K562 (cell line): ENCODE measurements at regions not wholly inside any gene's neighbourhood (a gene's known extent, or its start where the extent isn't known, plus 50 kb on each side); places are given as distances from the start of the nearest gene placed in this dataset.

Experiments
- ATAC-seq: fragments of 200-7000 bp; cut with Tn5 transposase; 3 replicates; pipeline ENCODE4 v1.9.1; 2020; ENCODE audit warnings: moderate library complexity
- BruUV-seq: library from RNA; stranded (reverse); fragments of 400-500 nt; replicated peaks from 2 replicates; lab custom pipeline; 2021; lab: Mats Ljungman, UMichigan
- CTCF ChIA-PET: fragments of 300-600 bp; formaldehyde crosslinking; extraction: SDS; loops from one replicate; lab custom pipeline; 2021; ENCODE audit warnings: low intra/inter-chr PET ratio; lab: Yijun Ruan, JAX
- POLR2A ChIA-PET: fragments of 300-600, 350-650 bp; sonication (Branson Sonifier 250); formaldehyde crosslinking; extraction: SDS; loops from one replicate; lab custom pipeline; 2021; ENCODE audit warnings: antibody characterized with exemption, inconsistent platforms; lab: Yijun Ruan, JAX
- DNase-seq, 4 experiments: peaks; one replicate each; pipeline versions ENCODE4 v3.0.0 to v3.0.0-alpha.2; 2011 to 2018; ENCODE audit warnings: low spot score in 3 of 4, mixed read lengths in 3 of 4; ENCODE audit errors: extremely low read depth in 1 of 4
- FAIRE-seq: peaks from 2 replicates; lab custom pipeline; 2011; peaks lifted over from hg19 to GRCh38; lab: Jason Lieb, UNC
- H2AFZ ChIP-seq: 2 replicates; pipeline ENCODE4 v1.6.0; 2011; ENCODE audit warnings: low read depth, low read length, control low read depth, inconsistent platforms
- H3K27ac ChIP-seq: fragments of 200-600 bp; 3 replicates; pipeline ENCODE4 v1.8.0; 2011; ENCODE audit warnings: low read depth, mild to moderate bottlenecking, control low read depth, inconsistent platforms, low read length, moderate library complexity, mixed read lengths; ENCODE audit errors: extremely low read depth
- H3K27me3 ChIP-seq, 2 experiments: fragments of 300-600 bp in 1 of 2; 2 replicates in 1 of 2; 3 replicates in 1 of 2; pipeline versions ENCODE4 v1.6.0 to v1.8.0; 2011; ENCODE audit warnings: inconsistent platforms in 2 of 2, low read length in 2 of 2, mild to moderate bottlenecking in 1 of 2, mixed read lengths in 1 of 2, moderate library complexity in 1 of 2; ENCODE audit not compliant: control insufficient read depth in 2 of 2, insufficient read depth in 2 of 2
- H3K36me3 ChIP-seq: fragments of 300-600 bp; 3 replicates; pipeline ENCODE4 v1.8.0; 2011; ENCODE audit warnings: mild to moderate bottlenecking, low read length, inconsistent platforms; ENCODE audit not compliant: control insufficient read depth, insufficient read depth
- H3K4me1 ChIP-seq, 2 experiments: fragments of 200-600 bp in 1 of 2; replicated peaks in 1 of 2; 2 replicates in 1 of 2; 3 replicates in 1 of 2; pipeline versions ENCODE4 v1.5.1 to v1.8.0; 2011; ENCODE audit warnings: inconsistent platforms in 2 of 2, low read length in 2 of 2, mild to moderate bottlenecking in 1 of 2, mixed read lengths in 1 of 2, moderate library complexity in 1 of 2; ENCODE audit not compliant: control insufficient read depth in 2 of 2, insufficient read depth in 2 of 2
- H3K4me2 ChIP-seq: 2 replicates; pipeline ENCODE4 v1.6.1; 2011; ENCODE audit warnings: low read length, control low read depth, inconsistent platforms, mixed read lengths; ENCODE audit not compliant: insufficient read depth
- H3K4me3 ChIP-seq: fragments of 200-600 bp; sonication (generic), shearing (Covaris generic); 2 replicates; pipeline ENCODE4 v1.5.1; 2016; ENCODE audit warnings: control low read depth, inconsistent platforms
- H3K79me2 ChIP-seq: fragments of 200-600 bp; 3 replicates; pipeline ENCODE4 v1.8.0; 2011; ENCODE audit warnings: low read length, inconsistent platforms; ENCODE audit not compliant: control insufficient read depth, insufficient read depth
- H3K9ac ChIP-seq, 2 experiments: 2 replicates each; pipeline versions ENCODE4 v1.6.0 to v1.6.1; 2011; ENCODE audit warnings: low read depth in 2 of 2, low read length in 2 of 2, control low read depth in 1 of 2, inconsistent platforms in 1 of 2, mild to moderate bottlenecking in 1 of 2, mixed read lengths in 1 of 2; ENCODE audit not compliant: insufficient read depth in 1 of 2
- H3K9me1 ChIP-seq: one replicate; pipeline ENCODE4 v1.6.0; 2011; ENCODE audit warnings: inconsistent platforms, mild to moderate bottlenecking, low read length, moderate library complexity; ENCODE audit not compliant: control insufficient read depth, insufficient read depth
- H3K9me3 ChIP-seq: replicated peaks from 2 replicates; pipeline ENCODE4 v1.5.1; 2011; ENCODE audit warnings: low read depth, low read length, inconsistent platforms; ENCODE audit not compliant: control insufficient read depth, insufficient read depth
- H4K20me1 ChIP-seq: replicated peaks from 2 replicates; pipeline ENCODE4 v1.6.1; 2011; ENCODE audit warnings: low read length, inconsistent platforms, mixed read lengths; ENCODE audit not compliant: control insufficient read depth, insufficient read depth
- CAMTA2 ChIP-seq: fragments of 250-450 bp; sonication (Bioruptor Pico); conservative IDR thresholded peaks from 2 replicates; pipeline ENCODE4 v1.5.1; 2022
- JUN ChIP-seq, 2 experiments: sonication (generic) in 1 of 2; formaldehyde crosslinking in 1 of 2; IDR thresholded peaks; 2 replicates each; pipeline versions ENCODE4 v1.6.1 to v1.8.0; 2012 to 2022; ENCODE audit warnings: borderline replicate concordance in 2 of 2, mild to moderate bottlenecking in 2 of 2, improper control_type of control experiment in 1 of 2, low read depth in 1 of 2, low read length in 1 of 2, missing genetic modification reagents in 1 of 2
- LCOR ChIP-seq: sonication (generic); formaldehyde crosslinking; IDR thresholded peaks from 2 replicates; pipeline ENCODE4 v1.8.0; 2022; ENCODE audit warnings: mild to moderate bottlenecking, missing genetic modification reagents
- MEIS2 ChIP-seq: fragments of 450-650 bp; IDR thresholded peaks from 2 replicates; pipeline ENCODE4 v1.6.1; 2014; ENCODE audit warnings: mild to moderate bottlenecking; ENCODE audit not compliant: partially characterized antibody
- PURB ChIP-seq: sonication (generic); formaldehyde crosslinking; IDR thresholded peaks from 2 replicates; pipeline ENCODE4 v1.9.0; 2021; ENCODE audit warnings: low read depth, mild to moderate bottlenecking, missing genetic modification reagents
- RNF2 ChIP-seq: sonication (generic); IDR thresholded peaks from 2 replicates; pipeline ENCODE4 v1.6.1; 2016
- TAF7 ChIP-seq: fragments of 450-650 bp; IDR thresholded peaks from 2 replicates; pipeline ENCODE4 v1.6.1; 2016; ENCODE audit warnings: missing genetic modification characterization, missing compliant biosample characterization
- ZNF518B ChIP-seq: fragments of 250-450 bp; sonication (Bioruptor Pico); IDR thresholded peaks from 2 replicates; pipeline ENCODE4 v1.5.0; 2021; ENCODE audit warnings: mild to moderate bottlenecking, moderate library complexity
- ZNF75A ChIP-seq: fragments of 450-650 bp; formaldehyde crosslinking; IDR thresholded peaks from 2 replicates; pipeline ENCODE4 v1.4.0; 2020; ENCODE audit warnings: mild to moderate bottlenecking
- ZNF764 ChIP-seq: fragments of 250-450 bp; sonication (Bioruptor Pico); IDR thresholded peaks from 2 replicates; pipeline ENCODE4 v1.4.0; 2020; ENCODE audit warnings: low read depth, mild to moderate bottlenecking, moderate library complexity
- WGBS: fragments of 100-300 bp; shearing (Covaris generic); methylation state at CpG from one replicate; pipeline ENCODE4 v1.1.6; 2016; ENCODE audit warnings: low coverage, mixed read lengths; ENCODE audit not compliant: insufficient coverage; ENCODE audit errors: missing lambda C conversion rate; 5-methylcytosine and 5-hydroxymethylcytosine counted together
- in situ Hi-C: fragments of 300-500 bp; cut with MboI; formaldehyde crosslinking; loops from 4 replicates; pipeline ENCODE4 v1.15.0; 2018; ENCODE audit warnings: inconsistent platforms, mixed read lengths
- intact Hi-C: fragments of 100-400 bp; cut with micrococcal nuclease; formaldehyde crosslinking; loops from 2 replicates; pipeline ENCODE4 v1.14.2; 2022

- no TSS peak for BruUV-seq
- intact Hi-C loops: no loop called here
- no peak overlapping the region for H3K27ac ChIP-seq
- no peak overlapping the region for H3K4me3 ChIP-seq
- no peaks in the 10 kb centered on the region; a peak in 2 of 5 replicates for H3K27me3 ChIP-seq
- in situ Hi-C loops: no loop called here
- CTCF ChIA-PET: no interaction called here
- FAIRE-seq: no peak
- DNase-seq: no peak
- ATAC-seq: no peak
- H3K9me1 ChIP-seq: no peaks in the 10 kb centered on the region
- H3K79me2 ChIP-seq: no peaks in the 10 kb centered on the region
- no peaks in the 10 kb centered on the region for H3K36me3 ChIP-seq
- no peak overlapping the region for H3K9ac ChIP-seq
- WGBS: 0% methylated on average over 3 of the region's 3 CpGs
- H2AFZ ChIP-seq: no peak overlapping the region
- H3K9me3 ChIP-seq: no peaks in the 10 kb centered on the region
- H3K4me1 ChIP-seq: no peaks in the 10 kb centered on the region
- POLR2A ChIA-PET: interaction anchor here (0.7 kb wide), 1 partner anchor 11 kb away, joined by 3 read pairs; no protein-coding TSS in a partner anchor
- no peak overlapping the region for H3K4me2 ChIP-seq
- no peak for TF ChIP-seq CAMTA2 (CRISPR knock-in tag)
- no peak for TF ChIP-seq ZNF75A (CRISPR knock-in tag)
- TF ChIP-seq ZNF764 (CRISPR knock-in tag): no peak
- no peak for TF ChIP-seq PURB (CRISPR knock-in tag)
- no peak for TF ChIP-seq MEIS2
- TF ChIP-seq TAF7 (tag): no peak
- TF ChIP-seq JUN (IDR thresholded peaks at IDR 0.05; ENCODE audit: borderline replicate concordance, low read depth, low read length): no peak
- no peak for TF ChIP-seq JUN (CRISPR knock-in tag; IDR thresholded peaks at IDR 0.05; ENCODE audit: borderline replicate concordance)
- no peak for TF ChIP-seq ZNF518B
- no peak for TF ChIP-seq LCOR (CRISPR knock-in tag)
- no peak for TF ChIP-seq RNF2
- H4K20me1 ChIP-seq: no peaks in the 10 kb centered on the region
Measured at GRCh38 chr9:110111868-110112267, 96.1 kb downstream of the C9orf152 start.
